Hepatocyte (in vitro differentiated cells): ENCODE measurements at regions not wholly inside any gene's neighbourhood (a gene's known extent, or its start where the extent isn't known, plus 50 kb on each side); places are given as distances from the start of the nearest gene placed in this dataset.

Experiments
- DNase-seq: peaks from one replicate; pipeline ENCODE4 v3.0.0-alpha.2; 2016; ENCODE audit warnings: low spot score
- H2AFZ ChIP-seq: fragments of 200-600 bp; sonication (generic); 2 replicates; pipeline ENCODE4 v1.6.0; 2016; ENCODE audit warnings: antibody characterized with exemption, mild to moderate bottlenecking
- H3K27ac ChIP-seq: fragments of 200-600 bp; sonication (generic); 2 replicates; pipeline ENCODE4 v1.5.1; 2016; ENCODE audit warnings: mild to moderate bottlenecking
- H3K27me3 ChIP-seq: fragments of 200-600 bp; sonication (generic); 2 replicates; pipeline ENCODE4 v1.6.1; 2016
- H3K36me3 ChIP-seq: fragments of 200-600 bp; sonication (generic); replicated peaks from 2 replicates; pipeline ENCODE4 v1.5.1; 2016; ENCODE audit warnings: low read depth; ENCODE audit not compliant: insufficient read depth
- H3K4me1 ChIP-seq: fragments of 200-600 bp; sonication (generic); 2 replicates; pipeline ENCODE4 v1.5.1; 2016; ENCODE audit warnings: mild to moderate bottlenecking, moderate library complexity; ENCODE audit not compliant: insufficient read depth
- H3K4me2 ChIP-seq: fragments of 200-600 bp; sonication (generic); 2 replicates; pipeline ENCODE4 v1.6.0; 2016
- H3K4me3 ChIP-seq: fragments of 200-600 bp; sonication (generic); 2 replicates; pipeline ENCODE4 v1.5.1; 2016; ENCODE audit warnings: mild to moderate bottlenecking
- H3K79me2 ChIP-seq: fragments of 200-600 bp; sonication (generic); 2 replicates; pipeline ENCODE4 v1.6.0; 2017; ENCODE audit warnings: mild to moderate bottlenecking
- H3K9me2 ChIP-seq: fragments of 200-600 bp; sonication (generic); replicated peaks from 2 replicates; pipeline ENCODE4 v1.6.0; 2017; ENCODE audit warnings: mild to moderate bottlenecking; ENCODE audit not compliant: insufficient read depth
- H3K9me3 ChIP-seq: fragments of 200-600 bp; sonication (generic); 2 replicates; pipeline ENCODE4 v1.5.1; 2016; ENCODE audit warnings: low read depth, mild to moderate bottlenecking
- H4K20me1 ChIP-seq: fragments of 200-600 bp; sonication (generic); 2 replicates; pipeline ENCODE4 v1.6.0; 2016; ENCODE audit warnings: mild to moderate bottlenecking; ENCODE audit not compliant: insufficient read depth, poor library complexity, severe bottlenecking
- CTCF ChIP-seq: fragments of 200-600 bp; sonication (generic); IDR thresholded peaks from 2 replicates; pipeline ENCODE4 v1.5.1; 2016; ENCODE audit warnings: antibody characterized with exemption, mild to moderate bottlenecking; ENCODE audit not compliant: poor library complexity
- EZH2 ChIP-seq: fragments of 200-600 bp; sonication (generic); IDR thresholded peaks from 2 replicates; pipeline ENCODE4 v1.6.1; 2016; ENCODE audit warnings: antibody characterized with exemption, mild to moderate bottlenecking, borderline replicate concordance
- EZH2phosphoT487 ChIP-seq: fragments of 200-600 bp; sonication (generic); IDR thresholded peaks from one replicate; pipeline ENCODE4 v1.6.1; 2018; ENCODE audit warnings: antibody characterized with exemption, mild to moderate bottlenecking, low read depth, moderate library complexity; ENCODE audit not compliant: unreplicated experiment, severe bottlenecking
- WGBS: methylation state at CpG from one replicate; pipeline ENCODE4 v1.1.6; 2016; ENCODE audit warnings: low lambda C conversion rate; ENCODE audit errors: missing lambda C conversion rate; 5-methylcytosine and 5-hydroxymethylcytosine counted together

- Histone ChIP-seq H3K79me2 (no peaks in the 10 kb centered on the region), H2AFZ (no peak overlapping the region), H3K27ac (no peak overlapping the region), H3K4me3 (no peak overlapping the region), H3K9me3 (no peaks in the 10 kb centered on the region), H3K9me2 (no peaks in the 10 kb centered on the region), H3K4me2 (no peak overlapping the region), H3K27me3 (no peaks in the 10 kb centered on the region), H3K4me1 (no peaks in the 10 kb centered on the region), H4K20me1 (no peaks in the 10 kb centered on the region), H3K36me3 (no peaks in the 10 kb centered on the region)
- no peak for TF ChIP-seq CTCF
- TF ChIP-seq EZH2phosphoT487 = no peak
- TF ChIP-seq EZH2 = no peak
- 85% methylated on average over 3 of the region's 3 CpGs for WGBS
- DNase-seq = no peak
Observed at GRCh38 chr14:30507209-30507608, 51.7 kb upstream of the G2E3 start.
